Vagina (tissue), 2 donors: ENCODE measurements at regions not wholly inside any gene's neighbourhood (a gene's known extent, or its start where the extent isn't known, plus 50 kb on each side); places are given as distances from the start of the nearest gene placed in this dataset.

ENCODE experiments used
- POLR2A ChIP-seq, 2 donors: fragments of 450-650 bp; IDR thresholded peaks; one replicate each; pipeline ENCODE4 v1.6.1; 2017; ENCODE audit warnings: antibody characterized with exemption in 2 of 2, mild to moderate bottlenecking in 2 of 2, moderate library complexity in 2 of 2
- POLR2AphosphoS5 ChIP-seq, 2 donors: sonication (generic); formaldehyde crosslinking; IDR thresholded peaks; one replicate each; pipeline ENCODE4 v1.9.0; 2017; ENCODE audit warnings: antibody characterized with exemption in 2 of 2, mild to moderate bottlenecking in 2 of 2, low read depth in 1 of 2; ENCODE audit not compliant: insufficient read depth in 1 of 2
- TF ChIP-seq, protein P1 (sequence below), 3 experiments: fragments of 450-650 bp in 2 of 3; fragments of 200-600 bp in 1 of 3; sonication (generic) in 1 of 3; IDR thresholded peaks; one replicate each; pipeline ENCODE4 v1.5.1; 2017 to 2019; ENCODE audit warnings: antibody characterized with exemption in 3 of 3, mild to moderate bottlenecking in 2 of 3, moderate library complexity in 2 of 3

DNA sequence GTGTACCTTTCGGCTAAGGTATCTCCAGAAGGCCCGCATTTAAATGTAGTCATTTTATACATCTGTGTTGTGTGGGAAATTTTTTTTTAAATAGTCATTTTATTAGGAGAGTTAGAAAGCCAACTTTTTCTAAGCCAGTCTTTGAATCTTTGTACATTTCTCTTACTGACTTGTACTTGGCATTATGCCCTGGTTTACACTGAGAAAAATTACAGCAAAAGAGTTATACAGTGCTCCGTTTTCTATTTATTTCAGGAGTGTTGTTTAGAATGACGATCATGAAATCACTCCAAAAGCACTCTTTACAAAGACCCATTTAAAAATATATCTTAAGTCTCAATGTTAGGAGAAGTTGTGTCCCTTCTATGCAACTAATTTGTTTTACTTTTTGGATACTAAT lies 91.8 kb downstream of the CYB561 start:
- TF ChIP-seq, protein P1, sequence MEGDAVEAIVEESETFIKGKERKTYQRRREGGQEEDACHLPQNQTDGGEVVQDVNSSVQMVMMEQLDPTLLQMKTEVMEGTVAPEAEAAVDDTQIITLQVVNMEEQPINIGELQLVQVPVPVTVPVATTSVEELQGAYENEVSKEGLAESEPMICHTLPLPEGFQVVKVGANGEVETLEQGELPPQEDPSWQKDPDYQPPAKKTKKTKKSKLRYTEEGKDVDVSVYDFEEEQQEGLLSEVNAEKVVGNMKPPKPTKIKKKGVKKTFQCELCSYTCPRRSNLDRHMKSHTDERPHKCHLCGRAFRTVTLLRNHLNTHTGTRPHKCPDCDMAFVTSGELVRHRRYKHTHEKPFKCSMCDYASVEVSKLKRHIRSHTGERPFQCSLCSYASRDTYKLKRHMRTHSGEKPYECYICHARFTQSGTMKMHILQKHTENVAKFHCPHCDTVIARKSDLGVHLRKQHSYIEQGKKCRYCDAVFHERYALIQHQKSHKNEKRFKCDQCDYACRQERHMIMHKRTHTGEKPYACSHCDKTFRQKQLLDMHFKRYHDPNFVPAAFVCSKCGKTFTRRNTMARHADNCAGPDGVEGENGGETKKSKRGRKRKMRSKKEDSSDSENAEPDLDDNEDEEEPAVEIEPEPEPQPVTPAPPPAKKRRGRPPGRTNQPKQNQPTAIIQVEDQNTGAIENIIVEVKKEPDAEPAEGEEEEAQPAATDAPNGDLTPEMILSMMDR (IDR thresholded peaks at IDR 0.05), result no peak
- TF ChIP-seq POLR2A (IDR thresholded peaks at IDR 0.05) (no peak), POLR2AphosphoS5 (IDR thresholded peaks at IDR 0.05; ENCODE audit: insufficient read depth in 1 of 2, low read depth in 1 of 2) (no peak)
